Epithelial cell of esophagus (primary cell): ENCODE measurements at regions not wholly inside any gene's neighbourhood (a gene's known extent, or its start where the extent isn't known, plus 50 kb on each side); places are given as distances from the start of the nearest gene placed in this dataset.

Experiments
- DNase-seq: peaks from one replicate; pipeline ENCODE4 v3.0.0; 2010; ENCODE audit warnings: low read depth
- H3K4me3 ChIP-seq: 2 replicates; pipeline ENCODE4 v1.5.1; 2011; ENCODE audit warnings: mild to moderate bottlenecking, low read length, control low read depth
- CTCF ChIP-seq: IDR thresholded peaks from 2 replicates; pipeline ENCODE4 v1.5.1; 2011; ENCODE audit warnings: low read depth, mild to moderate bottlenecking, low read length, control low read depth, inconsistent platforms; ENCODE audit not compliant: insufficient read depth; ENCODE audit errors: missing control alignments

GRCh38 chr14:98605043-98605442 is 667.0 kb downstream of the BCL11B start:
- no peak overlapping the region for H3K4me3 ChIP-seq
- no peak for DNase-seq

GRCh38 chr14:98606041-98606640 is 665.9 kb downstream of the BCL11B start:
- no peak for TF ChIP-seq CTCF
- no peak overlapping the region for H3K4me3 ChIP-seq
- no peak for DNase-seq

More at GRCh38 chr14:98605043-98605442, 667.0 kb downstream of the BCL11B start:
- no peak for TF ChIP-seq CTCF

GRCh38 chr14:98606816-98607215 is 665.2 kb downstream of the BCL11B start:
- H3K4me3 ChIP-seq = no peak overlapping the region
- no peak for DNase-seq
- TF ChIP-seq CTCF = no peak

- H3K4me3 ChIP-seq = no peak overlapping the region
- no peak for TF ChIP-seq CTCF
- no peak for DNase-seq
Observed at GRCh38 chr14:98607341-98607910, 664.6 kb downstream of the BCL11B start.

GRCh38 chr14:98608071-98609060 is 663.6 kb downstream of the BCL11B start:
- no peak for TF ChIP-seq CTCF
- H3K4me3 ChIP-seq = no peak overlapping the region
- no peak for DNase-seq

GRCh38 chr14:98612434-98613200 is 659.4 kb downstream of the BCL11B start:
- no peak for DNase-seq
- TF ChIP-seq CTCF = no peak
- no peak overlapping the region for H3K4me3 ChIP-seq
